Muscle of leg (tissue), 3 donors: ENCODE measurements at regions not wholly inside any gene's neighbourhood (a gene's known extent, or its start where the extent isn't known, plus 50 kb on each side); places are given as distances from the start of the nearest gene placed in this dataset.

Source experiments
- DNase-seq: peaks from one replicate; pipeline ENCODE4 v3.0.0; 2013
- H3K27ac ChIP-seq: one replicate; pipeline ENCODE4 v1.5.1; 2013; ENCODE audit warnings: mild to moderate bottlenecking, low read length, control low read depth
- H3K27me3 ChIP-seq: one replicate; pipeline ENCODE4 v1.6.1; 2013; ENCODE audit warnings: low read length; ENCODE audit not compliant: control insufficient read depth, insufficient read depth
- H3K36me3 ChIP-seq: one replicate; pipeline ENCODE4 v1.6.1; 2013; ENCODE audit warnings: low read length; ENCODE audit not compliant: control insufficient read depth, insufficient read depth
- H3K4me1 ChIP-seq: one replicate; pipeline ENCODE4 v1.6.1; 2013; ENCODE audit warnings: low read length; ENCODE audit not compliant: control insufficient read depth, insufficient read depth
- H3K4me3 ChIP-seq: one replicate; pipeline ENCODE4 v1.5.1; 2013; ENCODE audit warnings: low read length, control low read depth
- H3K9me3 ChIP-seq: replicated peaks from 2 replicates; pipeline ENCODE4 v1.6.1; 2013; ENCODE audit warnings: low read depth, low read length; ENCODE audit not compliant: control insufficient read depth
- WGBS: methylation state at CpG from one replicate; pipeline ENCODE4 v1.1.5; 2013; ENCODE audit warnings: missing lambda C conversion rate; ENCODE audit not compliant: insufficient coverage; 5-methylcytosine and 5-hydroxymethylcytosine counted together

GRCh38 chr7:54037873-54038272 is 504.3 kb upstream of the VSTM2A start:
- WGBS: no CpG with 5 or more reads among the region's 1 CpG
- no peak for DNase-seq
- no peaks in the 10 kb centered on the region for H3K4me1 ChIP-seq

GRCh38 chr7:54060643-54061042 is 481.5 kb upstream of the VSTM2A start:
- Histone ChIP-seq H3K4me1 (no peaks in the 10 kb centered on the region), H3K36me3 (no peaks in the 10 kb centered on the region), H3K27ac (no peak overlapping the region), H3K4me3 (no peak overlapping the region), H3K9me3 (peaks cover 2% of the 10 kb centered on the region), H3K27me3 (no peaks in the 10 kb centered on the region)
- no CpG with 5 or more reads among the region's 4 CpGs for WGBS
- DNase-seq: no peak

More at GRCh38 chr7:54037873-54038272, 504.3 kb upstream of the VSTM2A start:
- Histone ChIP-seq H3K27me3 (no peaks in the 10 kb centered on the region), H3K36me3 (no peaks in the 10 kb centered on the region), H3K4me3 (no peak overlapping the region), H3K9me3 (peaks cover 7% of the 10 kb centered on the region), H3K27ac (no peak overlapping the region)

DNA sequence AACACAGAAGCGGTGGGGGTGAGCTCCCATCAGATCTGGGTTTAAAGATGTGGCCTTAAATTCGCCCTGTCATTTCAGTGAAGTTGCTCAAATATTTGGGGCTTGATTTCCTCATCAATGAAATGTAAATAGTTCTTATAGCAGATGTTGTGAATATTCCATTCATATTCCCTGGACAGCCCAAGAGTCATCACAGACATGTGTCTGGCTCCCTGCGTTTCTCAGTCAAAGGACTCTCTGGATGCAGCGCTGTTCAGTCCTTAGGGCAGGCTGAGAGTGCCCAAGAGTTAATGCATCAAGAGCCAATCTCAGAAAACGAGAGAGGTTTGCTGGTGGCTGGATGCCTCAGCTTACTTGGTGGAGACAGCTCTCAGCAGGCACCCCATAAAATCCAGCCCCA is 475.5 kb upstream of the VSTM2A start:
- Histone ChIP-seq H3K4me1 (no peaks in the 10 kb centered on the region), H3K36me3 (no peaks in the 10 kb centered on the region), H3K27ac (no peak overlapping the region), H3K9me3 (no peaks in the 10 kb centered on the region), H3K27me3 (no peaks in the 10 kb centered on the region), H3K4me3 (no peak overlapping the region)
- DNase-seq: peak; percentile 0
- 63% methylated on average over 3 of the region's 5 CpGs for WGBS

GRCh38 chr7:54069843-54070242 is 472.3 kb upstream of the VSTM2A start:
- WGBS: 76% methylated on average over 2 of the region's 4 CpGs
- no peak for DNase-seq
- Histone ChIP-seq H3K9me3 (no peaks in the 10 kb centered on the region), H3K4me3 (no peak overlapping the region), H3K27me3 (no peaks in the 10 kb centered on the region), H3K27ac (no peak overlapping the region), H3K36me3 (no peaks in the 10 kb centered on the region), H3K4me1 (no peaks in the 10 kb centered on the region)

GRCh38 chr7:54072710-54073109 is 469.5 kb upstream of the VSTM2A start:
- H3K27ac ChIP-seq: no peak overlapping the region
- H3K9me3 ChIP-seq: no peaks in the 10 kb centered on the region
- no peaks in the 10 kb centered on the region for H3K27me3 ChIP-seq
- no peak for DNase-seq
- WGBS: 62% methylated on average over 2 of the region's 4 CpGs
- H3K36me3 ChIP-seq: no peaks in the 10 kb centered on the region
- H3K4me3 ChIP-seq: no peak overlapping the region
- H3K4me1 ChIP-seq: no peaks in the 10 kb centered on the region

DNA sequence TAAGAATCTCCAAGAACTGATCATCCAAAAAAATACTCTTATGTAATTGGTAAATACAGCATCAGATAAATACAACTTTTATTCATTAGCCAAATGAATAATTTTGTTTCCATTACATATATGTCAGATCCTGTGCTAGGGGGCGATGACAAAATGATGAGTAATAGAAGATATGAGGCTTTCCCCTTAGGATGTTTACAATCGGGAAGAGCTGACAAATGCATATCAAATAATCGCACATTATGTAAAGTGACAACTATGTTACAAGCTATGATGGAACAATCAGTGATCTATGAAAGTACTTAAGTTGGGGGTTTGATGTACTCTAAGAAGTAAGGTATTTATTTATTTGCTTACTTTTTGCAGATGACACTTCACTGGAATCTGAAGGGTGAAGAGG is 465.6 kb upstream of the VSTM2A start:
- H3K4me3 ChIP-seq: no peak overlapping the region
- no peak overlapping the region for H3K27ac ChIP-seq
- H3K9me3 ChIP-seq: no peaks in the 10 kb centered on the region
- no peak for DNase-seq
- WGBS: no CpG with 5 or more reads among the region's 3 CpGs
- no peaks in the 10 kb centered on the region for H3K36me3 ChIP-seq
- H3K27me3 ChIP-seq: no peaks in the 10 kb centered on the region
- no peaks in the 10 kb centered on the region for H3K4me1 ChIP-seq

- DNase-seq: no peak
- H3K4me3 ChIP-seq: no peak overlapping the region
- H3K27me3 ChIP-seq: no peaks in the 10 kb centered on the region
- no peaks in the 10 kb centered on the region for H3K9me3 ChIP-seq
- H3K36me3 ChIP-seq: no peaks in the 10 kb centered on the region
- 83% methylated on average over 1 of the region's 2 CpGs for WGBS
- H3K27ac ChIP-seq: no peak overlapping the region
- no peaks in the 10 kb centered on the region for H3K4me1 ChIP-seq
These were observed 461.6 kb upstream of the VSTM2A start for GRCh38 chr7:54080525-54080924.

DNA sequence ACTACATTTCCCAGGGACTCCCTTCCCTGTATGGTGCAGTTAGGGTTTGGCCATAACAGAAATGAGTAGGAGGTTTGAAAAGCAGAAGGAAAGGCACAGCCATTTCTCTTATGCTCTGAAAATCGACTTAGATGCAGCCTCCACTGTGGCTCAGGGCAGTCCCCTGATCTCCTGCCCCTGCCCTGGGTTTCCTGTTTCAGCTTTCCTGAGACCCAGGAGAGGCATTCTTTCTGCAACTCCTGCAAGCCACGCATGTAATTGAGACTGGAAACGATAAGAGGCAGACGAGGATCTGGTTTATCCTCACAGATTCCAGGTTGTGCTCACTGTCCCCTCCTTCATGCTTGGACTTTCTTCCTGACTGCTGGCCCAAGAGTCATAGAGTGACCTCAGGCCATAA is 461.2 kb upstream of the VSTM2A start:
- Histone ChIP-seq H3K4me1 (no peaks in the 10 kb centered on the region), H3K4me3 (no peak overlapping the region), H3K27me3 (no peaks in the 10 kb centered on the region), H3K27ac (no peak overlapping the region), H3K9me3 (no peaks in the 10 kb centered on the region), H3K36me3 (no peaks in the 10 kb centered on the region)
- DNase-seq: no peak
- 20% methylated on average over 2 of the region's 4 CpGs for WGBS

- Histone ChIP-seq H3K4me3 (no peak overlapping the region), H3K9me3 (no peaks in the 10 kb centered on the region), H3K4me1 (no peaks in the 10 kb centered on the region), H3K36me3 (no peaks in the 10 kb centered on the region), H3K27me3 (no peaks in the 10 kb centered on the region), H3K27ac (no peak overlapping the region)
- no peak for DNase-seq
- no CpG with 5 or more reads among the region's 4 CpGs for WGBS
These were observed 457.8 kb upstream of the VSTM2A start for GRCh38 chr7:54084340-54084739.

DNA sequence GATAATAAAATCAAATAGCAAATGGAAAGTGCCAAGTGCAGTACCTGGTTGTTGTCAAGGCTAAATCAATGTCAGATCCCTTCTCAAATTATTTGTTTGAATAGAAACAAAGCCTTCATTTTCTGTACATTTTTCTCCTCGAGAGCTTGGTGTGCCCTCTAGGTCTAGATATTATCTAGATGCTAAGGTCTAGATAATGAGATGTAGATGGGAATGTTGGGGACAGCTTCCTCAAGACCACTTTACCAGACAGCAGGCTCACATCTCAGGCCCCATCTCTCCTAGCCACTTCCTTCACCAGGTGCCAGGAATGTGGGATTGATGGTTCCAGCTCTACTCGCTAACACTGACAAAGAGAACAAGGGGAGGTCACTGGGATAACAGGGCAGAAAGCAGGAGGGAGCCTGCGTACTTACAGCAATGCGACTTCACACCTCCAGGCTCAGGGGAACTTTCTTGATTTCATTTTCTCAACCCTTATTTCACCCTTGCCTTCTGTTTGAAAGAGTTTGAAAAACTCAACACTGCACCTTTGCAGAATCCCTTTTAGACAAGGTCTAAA is 451.4 kb upstream of the VSTM2A start:
- 43% methylated on average over 1 of the region's 4 CpGs for WGBS
- H3K9me3 ChIP-seq: no peaks in the 10 kb centered on the region

DNA sequence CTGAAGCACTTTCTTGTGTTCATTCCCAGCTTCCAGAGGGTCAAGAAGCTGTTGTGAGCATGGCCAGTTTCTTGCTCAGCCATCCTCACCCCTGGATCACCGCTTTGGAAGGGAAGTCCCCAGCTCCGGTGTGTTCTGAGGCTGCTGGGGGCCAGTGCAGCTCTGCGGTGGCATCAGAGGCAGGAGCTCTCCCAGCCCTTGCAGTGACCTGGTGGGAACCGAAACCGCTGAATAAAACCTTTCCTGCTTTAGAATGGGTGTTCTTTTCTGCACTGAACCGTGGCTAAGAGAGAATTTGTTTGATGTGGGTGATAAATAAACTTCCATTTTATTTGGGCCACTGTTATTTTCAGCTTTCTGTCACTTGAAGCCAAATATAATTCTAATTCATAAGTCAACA is 450.9 kb upstream of the VSTM2A start:
- H3K9me3 ChIP-seq: no peaks in the 10 kb centered on the region
- H3K4me3 ChIP-seq: no peak overlapping the region
- no peaks in the 10 kb centered on the region for H3K36me3 ChIP-seq
- no peak overlapping the region for H3K27ac ChIP-seq
- H3K27me3 ChIP-seq: no peaks in the 10 kb centered on the region
- no peaks in the 10 kb centered on the region for H3K4me1 ChIP-seq
- 89% methylated on average over 3 of the region's 6 CpGs for WGBS
- DNase-seq: no peak

More for the DNA sequence above, 451.4 kb upstream of the VSTM2A start:
- H3K4me1 ChIP-seq: no peaks in the 10 kb centered on the region
- no peak overlapping the region for H3K4me3 ChIP-seq
- no peaks in the 10 kb centered on the region for H3K36me3 ChIP-seq
- no peaks in the 10 kb centered on the region for H3K27me3 ChIP-seq
- H3K27ac ChIP-seq: no peak overlapping the region
- DNase-seq: no peak
